Urothelium cell line (cell line): ENCODE measurements at regions not wholly inside any gene's neighbourhood (a gene's known extent, or its start where the extent isn't known, plus 50 kb on each side); places are given as distances from the start of the nearest gene placed in this dataset.
A peak's percentile ranks its signal among the peaks of the same experiment; 100 is the strongest.
"Not testable (repeated sequence)": the region's sequence is repeated elsewhere in the genome, so short reads cannot be mapped to it uniquely, and the experiment has no call there.

Source experiments
- DNase-seq: peaks from one replicate; pipeline ENCODE4 v3.0.0; 2011; ENCODE audit warnings: low spot score, mixed read lengths
- FAIRE-seq: peaks from 2 replicates; lab custom pipeline; 2011; peaks lifted over from hg19 to GRCh38; lab: Jason Lieb, UNC

DNA sequence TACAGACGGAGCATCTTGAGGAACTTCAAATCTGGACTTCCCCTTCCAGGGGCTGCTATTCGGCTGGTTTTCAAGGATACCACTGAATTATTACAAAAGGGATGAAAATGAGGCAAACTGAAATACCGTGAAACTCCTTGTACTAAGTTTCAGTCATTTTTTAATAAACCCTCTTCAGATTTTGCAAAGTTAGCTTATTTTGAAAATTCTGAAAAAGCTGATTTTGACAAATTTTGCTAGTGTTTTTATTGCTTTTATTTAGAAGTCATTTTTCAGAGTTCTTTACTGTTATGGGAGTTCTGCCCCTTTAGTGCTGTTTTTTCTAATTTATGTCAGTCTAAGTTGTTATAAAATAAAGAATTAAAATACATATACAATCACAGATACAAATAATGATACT lies 390.4 kb upstream of the VRK2 start:
- DNase-seq (no peak), FAIRE-seq (no peak)

DNA sequence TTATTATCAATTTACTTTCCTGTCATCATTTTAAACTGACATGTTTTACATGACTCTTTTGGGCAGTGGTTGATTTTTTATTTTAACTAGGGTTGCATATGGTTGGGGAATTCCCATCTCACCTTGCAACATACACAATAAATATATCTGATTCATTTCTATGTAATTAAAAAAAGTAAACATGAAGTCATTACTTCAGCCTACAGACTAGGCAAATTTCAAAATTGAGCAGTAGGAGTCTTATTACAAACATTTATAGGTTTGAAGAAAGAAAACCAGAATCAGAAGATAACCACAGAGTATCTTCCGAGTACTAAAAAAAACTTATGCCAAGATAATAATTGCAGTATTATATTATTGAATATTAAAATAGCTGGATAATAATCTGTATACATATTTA lies 377.0 kb upstream of the VRK2 start:
- no peak for DNase-seq
- FAIRE-seq, result no peak

DNA sequence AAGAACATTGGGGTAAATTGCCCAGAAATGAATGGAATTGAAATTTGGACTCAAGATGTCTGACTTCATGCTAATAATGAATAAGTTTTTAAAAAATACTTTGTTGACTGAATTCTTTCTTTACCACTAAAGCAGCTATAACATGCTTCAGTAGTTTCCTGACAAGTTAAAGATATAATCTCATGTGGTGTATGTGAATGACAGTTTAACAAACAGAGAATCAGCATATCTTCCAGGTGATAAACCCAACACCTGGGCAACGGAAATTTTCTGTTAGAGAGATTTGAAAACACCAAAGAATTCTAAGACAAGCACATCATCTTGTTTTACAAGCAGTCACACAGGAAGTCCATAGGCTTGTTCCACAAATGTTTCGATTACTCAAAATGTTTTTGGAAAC lies 372.6 kb upstream of the VRK2 start:
- no peak for FAIRE-seq
- DNase-seq, result no peak

DNA sequence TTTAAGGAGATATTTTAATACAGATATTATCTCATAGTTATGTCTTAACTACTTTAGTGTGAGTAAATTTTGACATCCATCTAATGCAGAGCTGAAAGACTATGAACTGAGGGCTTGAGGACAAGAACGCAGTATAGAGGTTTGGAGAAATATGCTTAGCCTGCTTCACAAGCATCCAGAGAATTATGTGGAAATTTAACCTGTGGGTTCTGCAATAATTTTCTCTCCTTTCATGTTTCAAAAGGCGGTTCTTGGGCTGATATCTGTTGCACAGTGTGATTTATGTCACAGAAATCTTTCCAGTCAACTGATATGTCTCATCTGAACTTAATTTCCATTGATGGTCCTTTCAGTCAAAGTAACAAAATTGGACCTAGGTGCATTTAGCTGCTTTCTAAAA lies 371.9 kb upstream of the VRK2 start:
- FAIRE-seq, result no peak

DNA sequence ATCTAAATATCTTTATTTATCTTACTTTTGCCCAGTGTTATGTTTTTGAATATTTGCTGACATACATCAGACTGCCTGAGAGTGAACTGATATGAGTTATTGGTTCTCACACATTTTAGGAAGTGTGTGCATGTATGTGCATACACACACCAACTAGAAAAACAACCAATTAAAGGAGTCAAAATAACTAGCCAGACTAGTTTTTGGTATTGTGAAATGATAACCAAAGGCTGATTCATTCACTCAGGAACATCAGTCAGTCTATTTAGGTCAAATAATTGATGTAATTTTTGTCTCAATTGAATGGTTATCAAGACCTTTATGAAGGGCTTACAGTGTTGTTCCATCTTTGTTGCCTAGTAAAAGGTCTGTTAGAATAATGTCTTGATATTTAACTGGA lies 369.3 kb upstream of the VRK2 start:
- FAIRE-seq, result no peak
- DNase-seq, result no peak

More for the DNA sequence above, 371.9 kb upstream of the VRK2 start:
- no peak for DNase-seq

DNA sequence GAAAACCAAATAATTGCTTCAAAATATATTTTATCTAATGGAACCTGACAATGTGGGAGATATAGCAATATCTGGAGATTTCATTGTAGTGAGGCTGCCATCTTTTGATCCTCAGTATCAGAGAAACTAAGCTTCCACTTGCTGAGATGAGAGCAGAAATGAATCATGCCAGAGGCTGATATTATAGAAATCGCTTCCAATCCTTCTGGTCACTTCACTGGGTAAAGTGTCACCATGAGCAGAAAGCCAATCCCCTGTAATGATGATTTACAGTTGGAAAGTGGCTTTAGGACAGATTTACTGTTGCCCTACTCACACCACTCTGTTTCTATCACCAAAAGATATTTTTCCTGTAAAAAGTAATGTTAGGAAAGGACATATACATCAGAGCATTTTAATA lies 365.0 kb upstream of the VRK2 start:
- DNase-seq (no peak), FAIRE-seq (no peak)

DNA sequence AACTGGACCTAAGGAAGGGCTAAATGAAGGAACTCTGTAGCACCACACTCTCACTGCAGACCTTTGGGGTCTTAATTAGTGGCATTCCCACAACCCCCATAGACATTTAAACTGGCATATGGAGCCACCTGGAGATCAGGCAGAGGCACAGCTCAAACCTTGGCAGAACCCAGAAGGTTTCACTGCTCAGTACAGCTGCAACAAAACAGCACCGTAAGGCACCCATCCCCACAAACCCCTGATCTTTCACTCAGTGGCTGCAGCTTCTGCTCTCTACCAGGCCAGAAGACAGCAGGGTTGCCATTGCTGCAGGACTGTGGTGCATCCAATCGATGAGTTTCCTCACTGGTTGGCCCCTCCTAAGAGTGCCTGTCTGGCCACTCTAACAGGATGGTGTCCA lies 361.6 kb upstream of the VRK2 start:
- no peak for FAIRE-seq
- no peak for DNase-seq

DNA sequence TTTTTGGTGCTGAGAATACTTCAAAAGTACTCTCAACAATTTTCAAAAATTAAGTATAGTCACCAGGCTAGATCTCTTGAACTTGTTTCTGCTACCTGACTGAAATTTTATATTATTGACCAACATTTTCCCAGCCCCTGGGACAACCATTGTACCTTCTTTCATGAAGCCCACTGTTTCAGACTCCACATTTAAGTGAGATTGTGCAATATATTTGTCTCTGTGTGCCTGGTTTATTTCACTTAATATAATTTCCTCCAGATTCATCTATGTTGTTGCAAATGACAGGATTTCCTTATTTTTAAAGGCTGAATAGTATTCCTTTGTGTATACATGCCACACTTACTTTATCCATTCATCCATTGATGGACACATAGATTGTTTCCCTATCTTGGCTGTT lies 354.2 kb upstream of the VRK2 start:
- no peak for FAIRE-seq
- no peak for DNase-seq

DNA sequence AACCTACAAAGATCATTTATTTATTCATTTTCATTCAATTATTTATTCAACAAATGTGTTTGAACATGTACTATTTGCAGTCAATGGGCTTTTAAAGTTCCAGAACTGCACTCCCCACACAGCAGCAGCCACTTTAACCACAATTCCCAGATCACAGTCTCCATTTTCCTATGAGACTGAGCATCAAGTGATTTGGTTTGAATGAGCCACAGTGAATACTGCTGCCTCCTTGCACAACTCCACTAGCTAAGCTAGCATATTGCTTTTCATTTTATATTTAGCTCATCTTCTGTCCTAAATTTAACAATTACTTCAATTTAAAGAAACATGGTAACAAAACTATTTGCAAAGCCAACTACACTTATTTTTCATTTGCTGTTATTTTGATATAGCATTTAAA lies 353.4 kb upstream of the VRK2 start:
- DNase-seq (no peak), FAIRE-seq (no peak)

DNA sequence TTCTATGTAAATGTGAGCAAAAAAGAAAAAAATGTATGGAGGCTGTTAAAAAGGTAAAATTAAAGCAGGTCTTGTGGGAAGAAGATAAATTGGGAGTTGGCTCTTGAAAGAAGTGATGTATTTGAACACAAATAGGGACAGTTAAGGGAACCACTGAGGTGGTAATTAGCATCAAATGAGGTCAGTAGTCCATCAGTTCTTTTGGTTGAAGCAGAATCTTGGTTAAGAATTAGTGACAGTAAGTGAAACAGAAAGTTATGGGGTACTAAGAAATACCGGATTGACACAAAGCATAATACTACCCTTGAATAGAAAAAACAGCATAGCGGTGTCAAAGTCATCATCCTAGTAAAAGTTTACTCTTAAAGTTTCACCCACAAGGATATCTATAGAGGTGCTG lies 352.6 kb upstream of the VRK2 start:
- DNase-seq, result no peak
- FAIRE-seq, result no peak

DNA sequence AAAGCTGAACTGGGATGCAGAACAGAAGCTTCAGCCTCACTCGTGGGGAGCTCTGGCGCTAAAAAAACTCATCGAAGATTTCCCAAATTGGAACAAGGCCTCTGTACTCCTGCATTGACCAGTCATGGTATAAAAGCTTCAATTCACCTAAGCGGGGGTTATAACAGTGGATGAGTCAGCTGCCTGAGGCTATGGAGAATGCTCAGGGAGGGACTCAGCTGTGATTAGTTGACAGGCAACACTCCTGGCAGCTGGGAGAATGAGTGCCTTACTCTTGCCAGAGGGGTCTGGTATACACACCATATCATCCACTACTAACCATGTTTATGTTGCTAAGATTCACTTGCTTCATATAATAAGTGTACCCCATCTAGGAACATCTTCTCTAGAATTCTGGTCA lies 350.6 kb upstream of the VRK2 start:
- peak; percentile 27 for DNase-seq

DNA sequence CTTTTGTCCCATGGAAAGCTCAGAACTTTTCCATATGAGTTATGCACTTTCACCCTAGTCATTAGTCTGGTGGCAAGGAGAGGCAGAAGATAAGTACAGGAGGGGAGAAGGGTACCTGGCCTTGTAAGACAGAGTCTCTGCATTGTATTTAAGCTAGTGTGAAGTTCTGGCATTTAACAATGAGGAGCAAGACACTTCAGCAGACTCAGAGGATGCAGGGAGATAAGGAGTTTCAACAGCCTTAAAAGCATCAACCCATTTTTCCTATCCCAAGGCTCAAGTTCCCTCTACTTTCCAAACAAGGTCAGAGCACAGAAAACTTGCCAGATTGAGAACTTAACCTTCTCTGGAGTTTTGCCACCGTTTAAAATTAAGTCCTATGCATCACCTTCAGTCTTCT lies 348.2 kb upstream of the VRK2 start:
- FAIRE-seq (no peak), DNase-seq (no peak)

More for the DNA sequence above, 350.6 kb upstream of the VRK2 start:
- FAIRE-seq, result no peak

DNA sequence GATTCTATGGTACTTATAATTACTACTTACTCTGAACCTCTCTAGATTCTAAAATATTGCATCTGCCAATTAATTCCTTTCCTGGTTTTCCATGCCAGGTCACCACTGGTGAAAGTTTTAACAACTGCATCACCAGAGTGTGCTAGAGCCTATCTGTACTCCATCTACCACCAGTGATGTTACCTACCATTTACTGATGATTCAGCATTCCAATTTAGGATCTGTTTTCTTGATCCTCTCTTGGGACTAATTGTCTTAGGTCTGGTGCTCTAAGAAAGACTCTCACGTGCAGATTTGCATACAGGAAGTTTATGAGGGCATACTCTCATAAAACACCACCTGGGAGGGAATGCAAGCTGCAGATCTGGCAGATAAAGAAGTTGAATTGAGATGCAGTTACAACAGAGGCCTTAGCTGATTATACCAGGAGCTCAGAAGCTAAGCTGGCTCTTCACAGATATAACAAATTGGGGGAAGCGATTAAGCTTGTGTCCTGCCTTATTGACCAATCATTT lies 347.6 kb upstream of the VRK2 start:
- FAIRE-seq, result no peak
- DNase-seq, result no peak

DNA sequence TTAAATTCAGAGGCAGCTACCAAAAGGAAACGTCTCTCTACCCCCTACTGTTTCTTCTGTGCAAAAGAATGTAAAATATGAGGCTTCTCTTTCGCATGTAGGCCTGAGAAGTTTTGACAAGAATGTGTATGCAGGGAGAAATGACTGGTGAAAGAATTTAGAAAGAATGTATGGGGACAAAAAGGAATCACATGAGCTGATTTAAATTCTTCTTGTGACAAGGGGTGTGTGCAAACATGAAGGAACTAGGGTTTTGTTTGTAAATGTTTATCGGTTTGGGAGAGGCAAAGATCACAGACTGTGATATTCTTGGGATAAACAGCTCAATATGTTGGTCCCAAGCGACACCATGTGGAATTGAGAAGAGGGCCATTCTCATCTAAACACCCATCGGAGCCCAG lies 345.2 kb upstream of the VRK2 start:
- DNase-seq (no peak), FAIRE-seq (no peak)

DNA sequence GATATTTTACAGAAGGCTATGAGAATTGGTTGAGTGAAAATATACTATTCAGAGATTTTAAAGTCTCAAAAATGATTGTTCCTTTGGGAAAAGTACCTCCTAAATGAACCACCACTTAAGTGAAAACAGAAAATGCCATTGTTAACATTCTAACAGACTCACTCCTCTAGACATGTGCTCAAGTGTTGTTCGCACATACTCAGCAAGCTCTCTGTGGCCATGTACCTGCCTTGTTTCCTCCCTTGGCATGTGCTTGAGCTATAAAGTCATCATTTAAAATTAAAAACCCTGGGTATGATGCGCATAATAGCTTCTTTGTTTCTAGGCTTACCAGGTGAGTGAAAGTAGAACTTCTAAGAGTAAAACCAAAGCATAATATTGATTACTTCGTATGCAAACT lies 343.2 kb upstream of the VRK2 start:
- DNase-seq (no peak), FAIRE-seq (no peak)

DNA sequence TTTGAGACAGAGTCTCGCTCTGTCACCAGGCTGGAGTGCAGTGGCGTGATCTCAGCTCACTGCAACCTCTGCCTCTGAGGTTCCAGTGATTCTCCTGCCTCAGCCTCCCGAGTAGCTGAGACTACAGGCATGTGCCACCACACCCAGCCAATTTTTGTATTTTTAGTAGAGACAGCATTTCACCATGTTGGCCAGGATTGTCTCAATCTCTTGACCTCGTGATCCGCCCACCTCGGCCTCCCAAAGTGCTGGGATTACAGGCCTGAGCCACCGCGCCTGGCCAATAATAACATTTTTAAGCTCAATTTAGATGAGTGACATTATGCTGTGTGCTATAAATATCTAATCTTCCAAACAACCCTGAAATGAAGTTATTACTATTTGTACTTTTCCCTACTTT lies 338.8 kb upstream of the VRK2 start:
- not testable (repeated sequence) for DNase-seq, FAIRE-seq

DNA sequence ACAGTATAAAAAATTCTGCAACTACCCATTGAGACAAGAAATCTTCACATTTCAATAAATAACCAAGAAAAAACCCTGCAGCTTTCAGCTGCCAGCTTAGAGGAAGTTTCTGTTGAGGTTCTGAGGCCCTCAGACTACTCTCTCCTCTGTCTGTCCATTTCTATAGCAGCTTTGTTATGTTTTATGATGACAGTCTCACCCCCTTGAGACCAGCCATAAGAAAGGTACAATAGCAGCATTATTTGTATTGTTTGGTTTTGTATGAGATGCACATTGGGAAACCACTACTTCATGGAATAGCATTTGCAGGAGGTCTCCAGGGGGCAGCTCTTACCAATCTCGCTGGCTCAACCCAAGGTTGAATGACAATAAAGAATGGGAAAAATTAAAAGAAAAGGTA lies 334.6 kb upstream of the VRK2 start:
- FAIRE-seq (no peak), DNase-seq (no peak)

DNA sequence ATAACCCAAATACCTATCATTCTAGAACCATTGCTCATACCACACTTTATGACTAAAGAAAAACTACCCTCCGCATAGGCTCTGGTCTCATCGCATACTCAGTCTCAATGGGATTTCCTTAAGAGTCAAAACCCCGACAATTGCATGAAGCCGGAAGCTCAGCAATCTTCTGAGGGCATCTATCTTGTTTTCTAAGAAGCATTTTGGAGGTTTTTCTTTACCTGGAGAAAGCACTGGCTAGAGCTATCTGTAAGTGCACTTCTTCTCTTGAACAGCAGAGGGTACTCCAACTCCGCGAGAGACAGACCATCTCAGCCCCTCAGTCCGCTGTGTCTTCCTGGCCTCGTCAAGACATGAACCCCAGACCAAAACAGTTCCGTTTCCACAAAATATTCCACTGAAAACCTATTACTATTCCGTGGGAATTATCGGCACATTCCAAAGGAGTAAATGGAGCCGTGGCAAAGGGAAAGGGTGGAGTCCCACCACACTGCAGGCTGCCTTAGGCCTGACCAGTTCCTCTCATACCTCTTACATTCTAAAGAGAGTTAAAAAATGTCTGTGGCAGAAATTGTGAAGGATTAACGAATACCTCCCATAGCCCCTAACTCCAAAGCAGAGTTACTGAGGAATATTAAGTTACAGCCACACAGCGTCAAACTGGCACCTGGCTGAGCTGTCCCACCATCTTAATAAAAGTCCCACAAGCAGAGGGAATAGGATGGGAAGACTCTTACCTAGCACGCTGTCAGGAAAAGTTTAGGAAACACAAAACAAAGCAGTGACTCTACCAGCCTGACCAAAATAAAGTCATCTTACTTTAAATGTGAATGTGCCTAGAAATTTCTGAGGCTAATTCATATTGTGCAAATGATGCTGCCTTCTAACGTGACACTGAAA lies 325.6 kb upstream of the VRK2 start:
- peak; percentile 17 for FAIRE-seq

DNA sequence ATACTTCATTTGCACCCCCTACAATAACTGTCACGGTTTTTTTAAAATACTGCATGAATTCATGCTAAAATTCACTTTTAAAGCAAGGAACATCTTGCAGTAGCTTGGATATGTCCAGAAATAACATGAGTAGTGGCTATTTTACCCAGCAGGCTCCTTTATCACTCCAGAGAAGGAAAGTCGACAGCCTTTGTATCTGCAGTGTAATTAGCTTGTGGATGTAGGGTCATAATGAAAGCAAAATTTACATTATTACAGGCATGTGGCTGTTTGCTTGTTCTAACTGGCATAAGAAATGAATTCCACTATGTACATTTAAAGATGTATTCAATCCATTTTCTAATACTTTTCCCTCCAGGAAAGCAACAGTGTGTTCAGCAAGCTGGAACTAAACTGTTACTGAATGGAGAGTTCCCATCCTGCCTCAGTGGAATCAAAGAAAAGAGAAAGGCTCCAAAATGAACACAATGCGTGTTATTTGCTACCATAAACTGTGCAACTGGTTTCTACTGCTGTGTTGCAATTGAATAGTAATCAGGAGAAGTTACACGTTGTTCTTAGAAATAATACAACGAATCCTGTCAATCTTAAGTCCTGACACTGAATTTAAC lies 321.2 kb upstream of the VRK2 start:
- DNase-seq (no peak), FAIRE-seq (no peak)

More for the DNA sequence above, 325.6 kb upstream of the VRK2 start:
- peak; percentile 76 for DNase-seq

DNA sequence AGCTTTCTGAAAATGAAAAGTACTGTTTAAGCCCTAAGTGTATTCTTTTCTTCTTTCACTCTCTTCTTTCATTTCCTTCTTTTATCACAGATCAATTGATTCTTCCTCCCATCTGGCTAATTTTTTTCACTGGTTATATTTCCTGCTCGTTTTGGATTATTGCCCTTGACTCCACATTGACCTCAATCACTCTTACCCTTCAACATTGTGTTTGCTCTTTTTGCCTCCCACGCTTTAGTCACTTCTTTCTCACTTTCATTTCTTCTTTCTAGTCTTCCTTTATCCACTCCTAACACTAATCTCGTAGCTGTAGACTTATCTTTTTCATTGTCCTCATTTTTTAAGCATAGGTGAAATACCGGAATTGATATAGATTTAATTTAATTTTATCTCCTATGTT lies 320.3 kb upstream of the VRK2 start:
- no peak for FAIRE-seq

DNA sequence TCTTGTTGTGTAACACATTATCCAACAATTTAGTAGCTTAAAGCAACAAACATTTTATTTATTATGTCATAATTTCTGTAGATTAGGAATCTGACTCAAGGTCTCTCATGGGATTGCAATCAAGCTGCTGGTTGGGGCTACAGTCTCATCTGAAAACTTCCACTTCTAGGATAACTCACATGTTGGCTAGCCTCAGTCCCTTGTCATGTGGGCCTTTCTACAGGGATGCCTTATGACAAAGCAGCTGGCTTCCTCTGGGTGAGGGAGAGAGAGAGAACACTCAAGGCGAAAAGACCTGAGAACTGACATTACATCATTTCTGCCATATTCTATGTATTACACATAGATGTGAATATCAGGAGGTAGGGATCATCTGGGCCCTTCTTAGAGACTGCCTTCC lies 317.9 kb upstream of the VRK2 start:
- FAIRE-seq (no peak), DNase-seq (no peak)

More for the DNA sequence above, 320.3 kb upstream of the VRK2 start:
- DNase-seq, result no peak

DNA sequence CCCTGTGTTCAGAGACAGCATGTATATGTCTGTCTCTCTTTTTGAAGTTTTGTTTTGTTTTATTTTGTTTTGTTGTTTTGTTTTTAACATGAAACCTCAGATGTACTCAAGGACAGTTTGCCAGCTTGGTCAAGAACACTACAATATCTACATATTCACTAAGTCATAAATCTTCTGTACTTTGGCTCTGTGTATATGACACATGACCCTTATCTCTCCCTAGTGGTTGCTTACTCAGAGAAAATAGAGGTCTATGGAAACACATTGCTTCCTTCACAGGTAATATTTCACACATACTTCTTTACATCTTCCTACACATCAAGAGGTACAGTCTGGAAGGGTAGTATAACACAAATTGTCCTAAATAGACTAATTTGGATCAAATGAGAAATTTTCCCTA lies 312.6 kb upstream of the VRK2 start:
- FAIRE-seq, result no peak
- no peak for DNase-seq
